ENCODE measurements at regions not wholly inside any gene's neighbourhood (a gene's known extent, or its start where the extent isn't known, plus 50 kb on each side); places are given as distances from the start of the nearest gene placed in this dataset.

GRCh38 chr10:92787557-92788152 lies 60.7 kb upstream of the EXOC6 start:
- peak overlapping the region; percentile 38 for H3K4me2 ChIP-seq (ENCODE audit: low read depth, low read length)
- H2AFZ ChIP-seq (ENCODE audit: low read length) = no peak overlapping the region

DNA sequence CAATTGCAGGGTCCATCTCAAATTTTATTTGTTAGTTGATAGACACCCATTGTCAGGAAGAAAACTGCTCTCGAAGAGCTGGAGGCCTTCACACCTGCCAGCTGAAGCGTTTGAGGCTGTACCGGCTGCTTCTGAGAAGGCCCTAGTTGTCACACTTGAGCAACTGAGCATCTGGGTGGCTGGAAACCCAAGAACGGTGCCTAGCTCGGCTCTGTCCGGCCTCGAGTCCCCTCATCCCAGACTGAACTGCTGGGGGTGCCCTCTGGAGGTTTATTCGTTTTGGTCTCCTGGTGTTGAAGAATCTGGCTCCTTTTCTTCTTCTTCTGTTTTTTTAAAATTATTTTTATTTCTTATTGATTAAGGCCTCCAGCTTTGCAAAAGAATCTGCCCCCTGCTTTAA lies 59.3 kb upstream of the EXOC6 start:
- H3K9ac ChIP-seq (ENCODE audit: low read length) = no peak overlapping the region
- H3K36me3 ChIP-seq (replicated peaks; ENCODE audit: insufficient read depth, low read length) = no peaks in the 10 kb centered on the region
- H3K4me1 ChIP-seq (ENCODE audit: low read length) = peaks cover 14% of the 10 kb centered on the region
- no peaks in the 10 kb centered on the region for H3K79me2 ChIP-seq (ENCODE audit: low read length)
- no peaks in the 10 kb centered on the region for H3K9me3 ChIP-seq (replicated peaks; ENCODE audit: insufficient read depth, low read length)
- H3K27ac ChIP-seq (ENCODE audit: low read length) = no peak overlapping the region
- no peaks in the 10 kb centered on the region for H4K20me1 ChIP-seq (ENCODE audit: insufficient read depth, low read length)
- no peak for DNase-seq
- TF ChIP-seq CTCF (IDR thresholded peaks at IDR 0.05; ENCODE audit: low read length) = no peak
- TF ChIP-seq EZH2 (optimal IDR thresholded peaks at IDR 0.05; ENCODE audit: low read depth, low read length) = no peak
- no peak for TF ChIP-seq EZH2phosphoT487 (IDR thresholded peaks at IDR 0.05; ENCODE audit: low read length)
- H3K4me2 ChIP-seq (ENCODE audit: low read depth, low read length) = no peak overlapping the region
- H3K9me2 ChIP-seq (replicated peaks; ENCODE audit: insufficient read depth, low read length) = no peaks in the 10 kb centered on the region
- H2AFZ ChIP-seq (ENCODE audit: low read length) = no peak overlapping the region
- no peak overlapping the region for H3K4me3 ChIP-seq (ENCODE audit: low read length)
- peaks cover 20% of the 10 kb centered on the region; the same call in 1 of the 2 replicates for H3F3A ChIP-seq (ENCODE audit: insufficient read depth, low read length)
- peaks cover 47% of the 10 kb centered on the region for H3K27me3 ChIP-seq (replicated peaks; ENCODE audit: insufficient read depth, low read length)

More at GRCh38 chr10:92787557-92788152, 60.7 kb upstream of the EXOC6 start:
- Histone ChIP-seq H3K9ac (ENCODE audit: low read length) (no peak overlapping the region), H3K4me3 (ENCODE audit: low read length) (no peak overlapping the region), H3K79me2 (ENCODE audit: low read length) (no peaks in the 10 kb centered on the region), H4K20me1 (ENCODE audit: insufficient read depth, low read length) (no peaks in the 10 kb centered on the region), H3K27me3 (replicated peaks; ENCODE audit: insufficient read depth, low read length) (peaks cover 51% of the 10 kb centered on the region), H3K27ac (ENCODE audit: low read length) (no peak overlapping the region), H3K9me3 (replicated peaks; ENCODE audit: insufficient read depth, low read length) (no peaks in the 10 kb centered on the region), H3K4me1 (ENCODE audit: low read length) (peaks cover 14% of the 10 kb centered on the region), H3F3A (ENCODE audit: insufficient read depth, low read length) (peaks cover 20% of the 10 kb centered on the region; the same call in 1 of the 2 replicates), H3K36me3 (replicated peaks; ENCODE audit: insufficient read depth, low read length) (no peaks in the 10 kb centered on the region), H3K9me2 (replicated peaks; ENCODE audit: insufficient read depth, low read length) (no peaks in the 10 kb centered on the region)
- TF ChIP-seq EZH2phosphoT487 (IDR thresholded peaks at IDR 0.05; ENCODE audit: low read length) (peak; percentile 91), EZH2 (optimal IDR thresholded peaks at IDR 0.05; ENCODE audit: low read depth, low read length) (no peak)
- DNase-seq = peak; percentile 87

DNA sequence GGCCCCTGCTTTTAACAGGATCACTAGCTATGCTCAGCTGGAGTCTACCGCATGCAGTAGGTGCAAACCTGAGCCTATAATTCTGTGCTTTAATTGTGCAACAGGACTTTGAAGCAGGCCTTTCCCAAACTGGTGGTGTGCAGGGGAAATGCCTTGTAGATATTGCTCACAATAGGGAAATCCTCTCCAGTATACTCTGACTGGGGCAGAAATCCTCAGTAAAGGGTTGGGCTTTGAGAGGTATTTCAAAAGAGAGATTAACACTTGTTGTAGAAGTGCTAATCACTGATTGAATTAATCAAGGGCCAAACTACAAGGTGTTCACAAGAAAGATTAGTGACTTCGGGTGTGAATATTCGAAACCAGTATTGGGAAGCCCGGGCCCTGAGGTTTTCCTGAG lies 58.5 kb upstream of the EXOC6 start:
- H3K4me3 ChIP-seq (ENCODE audit: low read length) = no peak overlapping the region
- H3K79me2 ChIP-seq (ENCODE audit: low read length) = no peaks in the 10 kb centered on the region
- H3K27ac ChIP-seq (ENCODE audit: low read length) = no peak overlapping the region
- H3K4me2 ChIP-seq (ENCODE audit: low read depth, low read length) = no peak overlapping the region
- H3K9ac ChIP-seq (ENCODE audit: low read length) = no peak overlapping the region
- no peaks in the 10 kb centered on the region for H3K36me3 ChIP-seq (replicated peaks; ENCODE audit: insufficient read depth, low read length)
- peaks cover 20% of the 10 kb centered on the region; the same call in 1 of the 2 replicates for H3F3A ChIP-seq (ENCODE audit: insufficient read depth, low read length)
- H3K9me2 ChIP-seq (replicated peaks; ENCODE audit: insufficient read depth, low read length) = no peaks in the 10 kb centered on the region
- peaks cover 14% of the 10 kb centered on the region for H3K4me1 ChIP-seq (ENCODE audit: low read length)
- H4K20me1 ChIP-seq (ENCODE audit: insufficient read depth, low read length) = no peaks in the 10 kb centered on the region
- peaks cover 45% of the 10 kb centered on the region for H3K27me3 ChIP-seq (replicated peaks; ENCODE audit: insufficient read depth, low read length)
- no peaks in the 10 kb centered on the region for H3K9me3 ChIP-seq (replicated peaks; ENCODE audit: insufficient read depth, low read length)
- H2AFZ ChIP-seq (ENCODE audit: low read length) = no peak overlapping the region
- no peak for DNase-seq
- TF ChIP-seq EZH2phosphoT487 (IDR thresholded peaks at IDR 0.05; ENCODE audit: low read length) = no peak
- TF ChIP-seq EZH2 (optimal IDR thresholded peaks at IDR 0.05; ENCODE audit: low read depth, low read length) = no peak
- no peak for TF ChIP-seq CTCF (IDR thresholded peaks at IDR 0.05; ENCODE audit: low read length)

DNA sequence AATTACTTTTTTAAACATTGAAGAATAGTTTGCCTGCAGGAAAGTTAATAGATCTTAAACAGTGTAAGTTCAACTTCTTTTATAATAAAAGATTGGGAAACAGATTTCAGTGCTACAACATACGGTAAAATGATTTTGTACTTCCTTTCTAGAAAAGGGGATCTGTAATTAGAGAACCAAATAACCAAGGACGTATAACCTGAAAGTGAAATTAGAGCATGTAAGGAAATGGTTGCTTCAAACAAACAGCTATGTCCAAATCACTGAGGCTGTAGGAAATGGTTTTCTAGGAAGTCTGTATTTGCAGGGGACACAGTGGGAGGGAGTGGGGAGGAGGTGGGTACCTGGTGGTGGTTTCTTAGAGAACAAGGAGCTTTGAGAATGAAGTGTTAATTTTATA lies 57.9 kb upstream of the EXOC6 start:
- DNase-seq = peak; percentile 9
- Histone ChIP-seq H3K36me3 (replicated peaks; ENCODE audit: insufficient read depth, low read length) (no peaks in the 10 kb centered on the region), H3K4me3 (ENCODE audit: low read length) (no peak overlapping the region), H2AFZ (ENCODE audit: low read length) (no peak overlapping the region), H3K79me2 (ENCODE audit: low read length) (no peaks in the 10 kb centered on the region), H3K4me1 (ENCODE audit: low read length) (peaks cover 14% of the 10 kb centered on the region), H3K27me3 (replicated peaks; ENCODE audit: insufficient read depth, low read length) (peaks cover 39% of the 10 kb centered on the region), H3K27ac (ENCODE audit: low read length) (no peak overlapping the region), H4K20me1 (ENCODE audit: insufficient read depth, low read length) (no peaks in the 10 kb centered on the region), H3K4me2 (ENCODE audit: low read depth, low read length) (0 out of 2 replicates have a peak overlapping the region, but pooled peaks have one; percentile 11), H3K9ac (ENCODE audit: low read length) (no peak overlapping the region), H3F3A (ENCODE audit: insufficient read depth, low read length) (peaks cover 20% of the 10 kb centered on the region; the same call in 1 of the 2 replicates), H3K9me3 (replicated peaks; ENCODE audit: insufficient read depth, low read length) (no peaks in the 10 kb centered on the region), H3K9me2 (replicated peaks; ENCODE audit: insufficient read depth, low read length) (no peaks in the 10 kb centered on the region)
- TF ChIP-seq EZH2phosphoT487 (IDR thresholded peaks at IDR 0.05; ENCODE audit: low read length) = no peak
- TF ChIP-seq EZH2 (optimal IDR thresholded peaks at IDR 0.05; ENCODE audit: low read depth, low read length) = no peak
- no peak for TF ChIP-seq CTCF (IDR thresholded peaks at IDR 0.05; ENCODE audit: low read length)

All from MM.1S (cell line).